ENCODE measurements at regions not wholly inside any gene's neighbourhood (a gene's known extent, or its start where the extent isn't known, plus 50 kb on each side); places are given as distances from the start of the nearest gene placed in this dataset.
A peak's percentile ranks its signal among the peaks of the same experiment; 100 is the strongest.

DNA sequence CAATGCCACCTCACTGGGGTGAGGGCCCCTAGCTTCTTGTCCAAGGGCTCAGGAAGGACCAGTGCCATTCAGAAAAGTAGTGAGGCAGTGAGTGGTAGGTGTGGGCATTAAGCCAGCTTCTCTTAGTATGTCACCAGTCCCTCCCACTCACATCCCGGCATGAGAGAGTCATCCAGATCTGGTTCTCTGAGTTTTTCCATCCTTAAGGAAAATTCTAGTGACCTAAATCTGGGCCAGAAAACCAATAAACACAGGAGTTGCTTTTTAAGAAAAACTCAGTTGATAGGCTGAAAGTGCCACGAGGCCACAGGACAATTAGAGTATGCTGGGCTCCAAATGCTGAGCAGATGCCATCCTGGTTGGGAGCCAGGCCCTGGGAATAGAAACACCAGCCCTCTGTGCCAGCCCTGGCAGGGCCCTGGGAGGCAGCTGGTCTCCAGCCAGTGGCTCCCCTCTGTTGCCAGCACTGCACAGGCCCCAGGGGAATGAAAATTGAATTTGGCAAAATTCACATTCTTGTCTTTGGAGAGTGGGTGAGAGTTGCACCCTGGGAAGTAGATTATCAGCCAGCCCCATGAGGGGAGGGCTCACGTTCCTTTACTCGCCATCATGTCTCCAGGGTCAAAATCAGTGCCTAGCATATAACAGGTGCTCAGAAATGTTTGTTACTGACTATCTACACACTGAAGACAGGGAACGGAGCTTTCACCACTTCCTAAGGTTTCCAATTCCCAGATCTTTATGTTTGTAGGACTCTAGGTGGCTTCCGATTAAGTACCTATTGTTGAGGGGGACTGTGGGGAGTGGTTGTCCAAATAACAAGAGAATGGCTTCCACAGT lies 52.8 kb downstream of the FAM43A start:
- peak; percentile 25 for DNase-seq

DNA sequence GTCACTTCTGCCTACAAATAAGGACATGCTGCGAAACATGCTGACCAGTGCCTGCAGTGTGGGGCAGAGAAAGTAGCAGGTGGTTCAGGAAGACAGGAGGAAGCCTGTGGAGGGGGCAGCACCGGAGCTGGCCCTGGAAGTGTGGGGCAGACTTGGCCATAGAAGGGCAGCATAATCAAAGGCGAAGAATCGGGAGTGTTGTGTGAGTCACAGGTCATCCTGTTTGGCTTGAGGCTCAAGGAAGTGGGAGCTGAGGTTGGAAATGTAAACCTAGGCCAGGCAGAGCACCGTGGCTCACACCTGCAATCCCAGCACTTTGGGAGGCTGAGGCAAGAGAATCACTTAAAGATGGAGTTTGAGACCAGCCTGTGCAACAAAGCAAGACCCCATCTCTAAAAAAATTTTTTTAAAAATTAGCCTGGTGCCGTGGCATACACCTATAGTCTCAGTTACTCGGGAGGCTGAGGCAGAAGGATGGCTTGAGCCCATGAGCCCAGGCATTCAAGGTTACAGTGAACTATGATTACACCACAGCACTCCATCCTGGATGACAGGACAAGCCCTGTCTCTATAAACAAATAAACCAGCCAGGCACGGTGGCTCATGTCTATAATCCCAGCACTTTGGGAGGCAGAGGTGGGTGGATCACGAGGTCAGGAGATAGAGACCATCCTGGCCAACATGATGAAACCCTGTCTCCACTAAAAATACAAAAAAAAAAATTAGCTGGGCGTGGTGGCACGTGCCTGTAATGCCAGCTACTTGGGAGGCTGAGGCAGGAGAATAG lies 54.0 kb downstream of the FAM43A start:
- DNase-seq: no peak

DNA sequence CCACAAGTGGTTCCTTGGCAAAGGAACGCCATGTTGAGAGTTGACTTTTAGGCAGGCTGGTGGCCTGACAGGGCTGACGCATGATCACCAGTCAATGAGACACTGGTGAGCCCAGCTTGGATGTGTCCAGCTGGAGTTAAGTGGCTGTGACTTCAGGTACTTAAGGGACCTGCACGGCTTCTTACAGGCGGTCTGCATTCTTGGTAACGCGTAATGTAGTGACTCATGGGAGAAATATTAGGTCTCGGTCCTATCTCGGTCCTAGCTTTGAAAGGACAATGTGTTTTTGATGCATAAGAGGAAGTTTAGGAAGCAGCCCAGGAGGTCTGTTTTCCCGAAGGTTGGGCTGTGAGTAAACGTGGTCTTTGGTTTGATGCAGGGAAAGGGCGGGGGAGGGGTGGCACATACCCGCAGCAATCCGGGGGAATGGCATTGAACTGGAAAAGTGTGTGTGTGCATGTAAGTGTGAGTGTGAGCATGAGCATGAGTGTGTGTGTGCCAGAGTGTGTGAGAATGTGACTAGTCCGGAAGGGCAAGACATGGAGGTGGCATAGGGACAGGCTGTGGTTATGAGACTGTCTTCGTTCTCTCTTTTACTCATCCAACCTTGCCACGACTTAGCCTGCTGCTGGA lies 55.3 kb downstream of the FAM43A start:
- no peak for DNase-seq

DNA sequence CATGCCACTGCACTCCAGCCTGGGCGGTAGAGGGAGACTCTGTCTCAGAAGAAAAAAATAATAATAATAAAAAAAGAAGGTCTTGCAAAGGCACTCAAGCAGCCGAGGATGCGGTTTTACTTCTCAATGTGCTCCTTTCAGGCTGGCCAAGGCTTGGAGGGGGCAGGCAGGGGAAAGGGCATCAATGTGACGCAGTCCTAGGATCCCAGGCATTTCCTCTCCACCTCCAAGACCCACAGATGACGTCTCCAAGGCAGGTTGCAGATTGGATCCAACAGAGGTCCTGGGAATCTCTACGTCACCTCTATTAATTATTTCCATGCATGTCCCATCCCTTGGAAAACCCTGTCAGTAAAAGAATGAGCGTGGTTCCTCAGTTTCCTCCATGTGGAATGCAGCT lies 56.2 kb downstream of the FAM43A start:
- no peak for DNase-seq

DNA sequence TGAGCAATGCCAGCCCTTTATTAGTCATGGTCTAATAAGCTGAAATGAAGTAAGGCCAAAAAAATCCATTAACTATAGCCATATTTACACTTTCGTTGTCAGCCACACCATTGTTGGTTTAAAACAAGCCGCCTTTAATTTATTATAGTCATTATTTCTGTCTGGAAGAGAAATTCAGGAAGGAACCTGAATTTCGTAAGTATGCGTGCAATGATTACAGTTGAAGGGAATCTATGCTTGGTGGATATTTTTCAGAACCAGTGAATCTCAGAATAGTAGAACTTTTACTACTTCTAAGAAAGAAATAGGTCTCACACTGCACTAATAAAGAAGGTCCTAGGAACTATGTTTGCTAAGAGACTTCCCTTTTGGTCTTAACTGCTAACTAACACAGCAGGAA lies 59.1 kb downstream of the FAM43A start:
- DNase-seq: no peak

DNA sequence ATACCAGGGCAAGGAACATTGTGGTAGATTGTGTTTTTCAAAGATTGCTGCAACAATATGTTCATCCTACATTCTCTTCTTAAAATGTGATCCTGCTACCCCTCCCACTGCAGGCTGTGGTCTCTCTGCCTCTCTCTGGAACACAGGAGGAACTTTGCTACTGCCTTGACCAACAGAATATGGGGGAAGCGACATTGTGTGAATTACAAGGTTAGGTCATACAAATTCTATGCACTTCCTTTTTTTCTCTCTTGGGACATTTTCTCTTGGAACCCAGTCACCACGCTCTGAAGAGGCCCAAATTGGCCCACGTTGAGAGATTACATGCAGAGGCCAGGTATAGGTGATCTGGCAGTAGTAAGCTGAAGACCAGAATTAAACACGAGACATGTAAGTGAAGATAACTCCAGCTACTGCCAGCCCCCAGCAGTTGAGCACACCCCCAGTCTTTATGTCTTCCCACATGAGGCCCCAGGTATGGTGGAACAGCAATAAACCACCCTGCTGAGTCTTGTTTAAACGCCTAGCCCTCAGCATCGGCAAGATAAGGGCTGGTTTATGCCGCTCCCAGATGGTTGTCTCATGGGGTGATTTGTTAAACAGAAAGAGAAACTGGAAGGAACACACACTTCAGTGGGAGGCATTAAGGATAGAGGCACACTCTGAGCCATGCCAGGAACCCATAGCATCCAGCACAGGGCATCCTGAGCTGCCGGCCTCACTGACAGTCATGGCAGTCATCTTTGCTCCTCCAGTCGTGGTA lies 59.9 kb downstream of the FAM43A start:
- no peak for DNase-seq

DNA sequence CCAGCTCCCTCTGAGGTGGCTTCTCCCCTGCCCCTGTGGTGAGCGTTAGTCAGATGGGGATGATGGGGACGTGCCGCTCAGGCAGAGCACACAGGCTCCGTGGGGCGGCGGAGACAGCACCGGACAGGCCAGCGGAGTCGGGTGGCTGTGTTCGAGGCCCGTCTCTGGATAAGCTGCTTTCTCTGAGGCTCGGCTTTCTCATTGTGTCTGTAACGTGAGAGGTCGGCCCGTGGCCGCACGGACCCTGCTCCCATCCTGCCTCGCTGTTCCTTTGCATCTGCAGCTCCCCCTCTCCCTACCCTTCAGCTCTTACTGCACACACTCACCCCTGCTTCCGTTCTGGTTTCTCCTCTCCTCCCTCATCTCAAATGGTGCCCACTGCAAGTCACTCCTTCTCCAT lies 62.5 kb downstream of the FAM43A start:
- DNase-seq: no peak

DNA sequence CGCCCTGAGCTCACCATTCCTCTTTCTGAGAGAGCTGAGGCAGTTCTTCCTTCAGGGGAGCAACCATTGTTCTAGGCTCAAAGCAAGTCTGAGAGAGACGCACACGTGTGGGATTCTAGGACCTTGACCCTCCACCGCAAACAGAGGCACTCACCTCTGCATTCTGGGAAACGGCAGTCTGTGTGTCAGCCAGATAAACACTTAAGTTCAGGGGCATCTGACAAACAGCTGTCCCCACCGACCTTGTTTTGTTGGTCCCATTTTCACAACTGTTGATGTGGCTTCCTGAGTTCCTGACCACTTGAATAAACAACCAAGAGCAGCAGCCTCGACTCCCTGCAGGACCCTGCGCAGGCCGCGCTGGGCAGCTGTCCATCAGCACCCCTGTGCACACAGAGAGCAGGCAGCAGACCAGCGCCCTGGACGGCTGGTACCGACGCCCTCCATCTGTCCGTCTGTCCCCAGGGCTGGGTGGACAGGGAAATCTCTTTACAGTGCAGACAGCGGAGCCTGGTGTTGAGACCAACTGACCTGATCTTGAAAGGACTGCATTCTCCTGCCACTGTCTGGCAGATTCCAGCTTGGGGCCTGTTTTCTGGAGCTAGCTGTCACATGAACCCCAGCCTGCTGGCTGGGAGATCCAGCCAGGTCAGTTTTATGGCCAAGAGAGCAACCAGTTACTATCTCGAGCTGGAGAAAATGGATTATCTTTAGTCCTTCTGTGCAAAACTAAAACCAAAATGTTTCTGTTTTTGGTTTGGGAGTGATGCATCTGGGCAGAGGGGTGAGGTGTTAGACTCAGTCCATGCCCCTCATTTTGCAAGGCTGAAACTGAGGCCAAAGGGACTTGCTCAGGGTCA lies 64.2 kb downstream of the FAM43A start:
- no peak for DNase-seq

DNA sequence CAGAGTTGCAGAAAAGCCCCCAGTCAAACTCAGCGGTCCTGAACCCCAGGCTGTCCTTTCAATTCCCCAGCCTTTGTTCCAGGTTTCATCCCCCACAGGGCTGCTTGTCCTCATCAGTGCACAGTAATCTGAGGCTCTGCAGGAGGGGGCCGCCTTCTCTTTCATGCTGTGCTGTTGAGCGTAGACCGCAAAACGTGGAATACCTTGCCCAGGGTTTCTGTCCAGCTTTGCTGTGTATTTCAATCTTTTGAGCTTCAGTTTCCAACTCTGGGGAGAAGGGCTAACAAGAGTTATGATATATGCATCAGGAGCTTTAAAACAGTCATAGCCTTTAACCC lies 64.8 kb downstream of the FAM43A start:
- DNase-seq: peak; percentile 53

DNA sequence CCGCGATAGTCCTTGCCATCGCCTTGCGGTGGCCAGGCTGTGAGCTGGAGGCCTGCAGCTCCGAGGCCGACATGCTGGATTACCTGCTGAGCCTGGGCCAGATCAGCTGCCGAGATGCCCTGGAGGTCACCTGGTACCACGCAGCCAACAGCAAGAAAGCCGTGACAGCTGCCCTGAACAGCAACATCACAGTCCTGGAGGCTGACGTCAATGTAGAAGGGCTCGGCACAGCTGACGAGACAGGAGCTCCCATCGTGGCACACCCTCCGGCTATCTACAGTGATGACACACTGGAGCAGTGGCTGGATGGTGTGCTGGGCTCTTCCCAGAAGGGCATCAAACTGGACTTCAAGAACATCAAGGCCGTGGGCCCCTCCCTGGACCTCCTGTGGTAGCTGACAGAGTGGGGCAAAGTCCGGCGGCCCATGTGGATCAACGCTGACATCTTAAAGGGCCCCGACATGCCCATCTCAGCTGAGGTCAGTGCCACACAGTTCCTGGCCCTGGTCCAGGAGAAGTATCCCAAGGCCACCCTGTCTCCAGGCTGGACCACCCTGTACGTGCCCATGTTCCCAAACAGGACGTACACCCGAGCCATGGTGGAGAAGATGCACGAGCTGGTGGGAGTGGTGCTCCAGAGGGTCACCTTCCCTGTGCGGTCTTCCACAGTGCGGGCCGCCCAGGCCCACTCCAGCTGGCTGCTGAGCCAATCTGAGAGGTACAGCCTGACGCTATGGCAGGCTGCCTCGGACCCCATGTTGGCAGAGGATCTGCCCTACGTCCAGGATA lies 70.2 kb downstream of the FAM43A start:
- DNase-seq: no peak

DNA sequence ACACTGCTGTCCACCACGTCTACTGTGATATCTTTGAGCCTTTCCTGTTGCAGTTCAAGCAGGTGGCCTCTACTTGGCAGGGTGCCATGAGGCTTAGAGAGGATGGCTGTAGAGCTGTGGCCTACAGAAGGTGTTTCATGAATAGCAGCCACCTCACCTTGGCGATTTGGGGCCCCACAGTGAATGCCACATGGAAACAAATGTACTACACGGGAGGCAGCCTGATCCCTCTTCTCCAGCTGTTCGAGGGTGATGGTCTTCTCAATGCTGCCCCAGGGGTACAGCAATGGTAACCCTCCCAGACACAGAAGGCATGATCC lies 70.7 kb downstream of the FAM43A start:
- peak; percentile 11 for DNase-seq

DNA sequence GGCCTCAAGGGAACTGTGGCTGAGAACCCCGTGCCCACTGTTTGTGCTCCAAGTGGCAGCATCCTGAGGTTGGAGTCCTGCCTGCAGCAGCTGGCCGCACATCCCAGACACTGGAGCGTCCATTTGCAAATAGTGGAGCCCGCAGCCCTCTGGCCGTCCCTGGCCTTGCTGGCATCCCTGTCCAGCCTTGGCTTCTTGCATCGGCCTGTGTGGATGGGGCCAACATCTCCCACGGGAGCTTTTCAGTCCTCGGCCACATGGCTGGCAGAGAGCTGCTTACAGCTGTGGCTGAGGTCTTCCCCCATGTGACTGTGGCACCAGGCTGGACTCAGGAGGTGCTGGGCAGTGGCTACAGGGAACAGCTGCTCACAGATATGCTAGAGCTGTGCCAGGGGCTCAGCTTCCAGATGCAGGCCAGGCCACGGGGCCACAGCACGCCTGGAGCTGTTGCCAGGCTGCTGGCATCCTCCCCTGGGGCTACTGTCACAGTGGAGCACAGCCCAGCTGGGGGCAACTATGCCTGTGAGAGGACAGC lies 71.2 kb downstream of the FAM43A start:
- DNase-seq: peak; percentile 56

DNA sequence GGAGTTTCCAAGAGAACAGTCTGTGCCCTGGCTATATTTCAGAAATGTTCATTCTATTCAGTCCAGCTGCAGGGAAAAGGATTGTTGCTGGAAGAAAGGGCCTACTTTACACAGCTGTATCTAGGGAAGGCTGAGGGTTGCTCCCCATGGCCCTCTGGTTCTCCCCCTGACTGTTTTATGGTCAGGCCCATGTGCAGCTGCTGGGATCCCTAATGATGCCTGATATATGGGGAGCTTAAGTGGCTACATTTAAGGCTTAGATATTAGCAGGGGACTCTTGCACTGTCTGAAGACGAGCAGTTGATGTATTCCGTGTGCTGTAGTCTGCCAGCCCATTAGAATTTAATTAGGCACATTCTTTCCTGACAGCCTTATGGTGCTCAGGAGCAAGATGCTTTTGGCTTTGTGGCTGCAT lies 72.0 kb downstream of the FAM43A start:
- DNase-seq: no peak

DNA sequence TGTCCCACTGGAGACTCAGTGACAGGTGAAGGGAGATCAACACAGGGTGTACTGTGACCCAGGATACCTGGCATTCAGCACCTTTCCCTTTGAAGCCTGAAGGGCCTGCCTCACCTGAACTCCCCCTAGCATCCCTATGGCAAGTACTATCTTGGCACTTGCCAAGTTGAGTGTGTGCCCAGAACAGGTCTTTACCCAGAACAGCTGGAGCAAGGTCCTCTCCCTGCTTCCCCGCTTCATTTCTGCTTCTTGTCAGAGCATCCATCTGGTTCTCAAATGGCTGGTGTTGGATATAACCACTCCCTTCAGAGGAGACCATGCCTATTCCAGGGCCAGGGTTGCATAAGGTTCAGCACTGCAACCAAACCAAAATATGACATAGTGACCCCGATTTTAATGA lies 73.0 kb downstream of the FAM43A start:
- no peak for DNase-seq

DNA sequence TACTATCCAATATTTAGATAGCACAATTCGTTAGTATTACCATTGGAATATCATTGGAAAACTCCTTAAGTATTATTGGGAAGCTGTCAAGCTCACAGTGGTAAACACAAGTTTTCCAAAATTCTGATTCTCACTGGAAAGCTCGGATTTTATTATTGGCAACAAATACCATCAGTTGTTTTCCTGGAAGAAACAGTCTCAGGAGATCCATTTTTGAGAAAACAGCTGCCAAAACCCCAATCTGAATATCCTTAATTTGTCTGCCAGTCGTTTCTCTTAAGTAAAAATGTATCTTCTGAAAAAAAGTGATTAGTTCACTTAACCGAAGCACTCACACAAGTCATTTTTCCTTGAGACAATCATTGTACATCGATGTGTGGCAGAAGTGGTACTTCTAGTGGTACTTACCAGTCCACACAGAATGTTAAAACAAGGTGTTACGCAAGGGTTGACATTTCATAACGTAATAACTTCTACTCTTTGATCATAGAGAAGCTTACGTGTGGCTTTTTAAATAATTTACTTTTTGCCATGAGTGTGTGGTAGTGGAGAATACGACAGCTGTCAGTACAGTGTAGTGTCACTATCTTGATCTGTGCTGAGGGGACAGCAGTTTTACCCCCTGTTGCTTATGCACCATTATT lies 74.9 kb downstream of the FAM43A start:
- DNase-seq: no peak

DNA sequence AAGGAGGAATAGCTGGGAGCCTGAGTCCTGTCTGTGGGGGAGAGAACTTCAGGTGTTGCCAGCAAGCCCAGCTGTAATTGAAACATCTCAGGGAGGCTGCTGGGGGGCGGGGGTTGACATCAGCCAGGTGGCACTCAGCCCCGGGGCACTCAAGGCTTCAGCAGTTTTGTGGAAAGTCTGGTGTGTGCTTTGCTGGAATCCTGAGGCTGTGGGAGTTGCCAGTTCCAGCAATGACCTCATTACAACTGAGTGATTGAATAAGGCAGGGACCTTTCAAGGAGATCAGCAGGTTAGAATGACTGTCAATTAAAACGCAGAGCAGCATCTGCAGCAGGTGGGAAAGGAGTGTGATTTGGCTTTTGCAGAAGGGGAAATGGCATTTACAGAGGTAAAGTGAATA lies 75.7 kb downstream of the FAM43A start:
- peak; percentile 79 for DNase-seq

DNA sequence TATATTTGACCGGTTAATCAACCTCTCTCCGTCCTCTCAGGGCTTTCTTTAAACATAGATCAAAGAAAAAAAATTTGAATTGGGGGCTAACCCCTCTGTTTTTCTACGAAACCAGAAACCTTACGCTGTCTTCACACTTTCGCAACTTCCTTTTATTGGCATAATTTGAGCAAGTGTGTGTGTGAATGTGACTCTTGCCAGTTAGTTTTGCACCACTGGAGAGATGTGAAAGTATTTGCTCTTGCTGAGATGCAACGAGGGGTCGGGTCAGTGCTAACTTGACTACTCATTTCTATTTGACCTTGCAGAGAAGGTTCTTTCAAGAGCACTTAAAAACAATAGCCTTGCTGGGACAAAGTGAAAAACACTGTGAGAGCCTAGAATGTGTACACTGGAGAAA lies 81.2 kb downstream of the FAM43A start:
- no peak for DNase-seq

DNA sequence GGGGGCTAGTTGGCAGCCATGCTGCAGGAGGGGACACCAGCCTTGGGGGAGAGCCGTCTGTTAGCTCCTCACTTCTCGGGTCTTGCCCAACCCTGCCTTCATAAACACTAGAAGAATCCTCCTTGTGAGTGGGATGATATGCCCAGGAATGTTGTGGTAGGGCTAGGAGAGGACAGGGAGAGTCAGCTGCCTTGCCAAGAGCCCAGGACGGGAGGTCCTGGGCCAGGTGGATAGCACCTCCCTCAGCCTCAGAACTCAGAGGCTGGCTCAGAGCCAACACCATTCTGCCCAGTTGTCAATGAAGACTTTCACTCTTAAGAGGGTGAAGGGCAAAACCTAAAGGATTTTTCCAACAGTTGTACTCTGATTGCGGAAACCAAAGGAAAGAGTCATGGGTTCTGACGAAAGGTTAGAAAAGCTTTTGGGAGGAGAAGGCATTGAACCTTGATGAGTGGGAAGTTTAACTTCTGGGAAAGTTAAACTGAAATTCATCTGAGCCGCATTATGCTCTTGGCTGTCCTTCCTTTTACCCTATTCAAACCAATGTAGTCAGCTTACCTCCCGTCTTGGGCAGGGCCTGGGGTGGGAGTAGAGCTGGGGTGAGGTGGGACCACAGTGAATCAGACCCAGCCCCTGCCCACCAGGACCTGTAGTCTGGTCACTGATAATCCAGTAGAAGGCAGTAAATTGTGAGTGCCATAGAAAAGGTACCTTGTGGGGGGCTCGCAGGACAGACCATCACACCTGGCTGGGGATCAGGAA lies 81.9 kb downstream of the FAM43A start:
- DNase-seq: no peak

DNA sequence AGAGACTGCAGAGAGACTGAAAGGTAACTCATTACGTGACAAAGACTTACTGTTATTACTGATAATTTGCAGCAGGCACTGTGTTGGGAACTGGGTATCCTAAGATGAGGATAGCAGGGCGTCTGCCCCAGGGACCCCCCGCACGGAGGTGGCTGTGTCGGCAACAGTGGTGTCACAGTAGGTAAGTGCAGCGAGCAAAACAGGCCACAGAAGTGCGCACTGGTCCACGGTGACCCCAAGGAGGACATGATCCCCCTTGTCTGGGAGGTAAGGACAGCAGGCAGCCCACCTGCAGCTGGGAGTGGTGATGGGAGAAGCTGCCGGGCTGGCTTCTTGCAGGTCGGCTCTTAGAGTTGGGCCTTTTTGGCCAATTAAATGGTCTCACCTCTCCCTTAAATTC lies 82.9 kb downstream of the FAM43A start:
- DNase-seq: no peak

Measured in NCI-H345 (cell line).